Hepatocyte (in vitro differentiated cells): ENCODE measurements at regions not wholly inside any gene's neighbourhood (a gene's known extent, or its start where the extent isn't known, plus 50 kb on each side); places are given as distances from the start of the nearest gene placed in this dataset.

Source experiments
- DNase-seq: peaks from one replicate; pipeline ENCODE4 v3.0.0-alpha.2; 2016; ENCODE audit warnings: low spot score
- H2AFZ ChIP-seq: fragments of 200-600 bp; sonication (generic); 2 replicates; pipeline ENCODE4 v1.6.0; 2016; ENCODE audit warnings: antibody characterized with exemption, mild to moderate bottlenecking
- H3K27ac ChIP-seq: fragments of 200-600 bp; sonication (generic); 2 replicates; pipeline ENCODE4 v1.5.1; 2016; ENCODE audit warnings: mild to moderate bottlenecking
- H3K27me3 ChIP-seq: fragments of 200-600 bp; sonication (generic); 2 replicates; pipeline ENCODE4 v1.6.1; 2016
- H3K36me3 ChIP-seq: fragments of 200-600 bp; sonication (generic); replicated peaks from 2 replicates; pipeline ENCODE4 v1.5.1; 2016; ENCODE audit warnings: low read depth; ENCODE audit not compliant: insufficient read depth
- H3K4me1 ChIP-seq: fragments of 200-600 bp; sonication (generic); 2 replicates; pipeline ENCODE4 v1.5.1; 2016; ENCODE audit warnings: mild to moderate bottlenecking, moderate library complexity; ENCODE audit not compliant: insufficient read depth
- H3K4me2 ChIP-seq: fragments of 200-600 bp; sonication (generic); 2 replicates; pipeline ENCODE4 v1.6.0; 2016
- H3K4me3 ChIP-seq: fragments of 200-600 bp; sonication (generic); 2 replicates; pipeline ENCODE4 v1.5.1; 2016; ENCODE audit warnings: mild to moderate bottlenecking
- H3K79me2 ChIP-seq: fragments of 200-600 bp; sonication (generic); 2 replicates; pipeline ENCODE4 v1.6.0; 2017; ENCODE audit warnings: mild to moderate bottlenecking
- H3K9me2 ChIP-seq: fragments of 200-600 bp; sonication (generic); replicated peaks from 2 replicates; pipeline ENCODE4 v1.6.0; 2017; ENCODE audit warnings: mild to moderate bottlenecking; ENCODE audit not compliant: insufficient read depth
- H3K9me3 ChIP-seq: fragments of 200-600 bp; sonication (generic); 2 replicates; pipeline ENCODE4 v1.5.1; 2016; ENCODE audit warnings: low read depth, mild to moderate bottlenecking
- H4K20me1 ChIP-seq: fragments of 200-600 bp; sonication (generic); 2 replicates; pipeline ENCODE4 v1.6.0; 2016; ENCODE audit warnings: mild to moderate bottlenecking; ENCODE audit not compliant: insufficient read depth, poor library complexity, severe bottlenecking
- CTCF ChIP-seq: fragments of 200-600 bp; sonication (generic); IDR thresholded peaks from 2 replicates; pipeline ENCODE4 v1.5.1; 2016; ENCODE audit warnings: antibody characterized with exemption, mild to moderate bottlenecking; ENCODE audit not compliant: poor library complexity
- EZH2 ChIP-seq: fragments of 200-600 bp; sonication (generic); IDR thresholded peaks from 2 replicates; pipeline ENCODE4 v1.6.1; 2016; ENCODE audit warnings: antibody characterized with exemption, mild to moderate bottlenecking, borderline replicate concordance
- EZH2phosphoT487 ChIP-seq: fragments of 200-600 bp; sonication (generic); IDR thresholded peaks from one replicate; pipeline ENCODE4 v1.6.1; 2018; ENCODE audit warnings: antibody characterized with exemption, mild to moderate bottlenecking, low read depth, moderate library complexity; ENCODE audit not compliant: unreplicated experiment, severe bottlenecking
- WGBS: methylation state at CpG from one replicate; pipeline ENCODE4 v1.1.6; 2016; ENCODE audit warnings: low lambda C conversion rate; ENCODE audit errors: missing lambda C conversion rate; 5-methylcytosine and 5-hydroxymethylcytosine counted together

GRCh38 chr20:21653628-21654027 is 51.8 kb upstream of the PAX1 start:
- H3K4me2 ChIP-seq = no peak overlapping the region
- no peak overlapping the region for H3K27ac ChIP-seq
- no peaks in the 10 kb centered on the region for H3K9me3 ChIP-seq
- H3K79me2 ChIP-seq = no peaks in the 10 kb centered on the region
- H3K36me3 ChIP-seq = no peaks in the 10 kb centered on the region
- no peaks in the 10 kb centered on the region for H3K27me3 ChIP-seq
- H3K4me3 ChIP-seq = no peak overlapping the region
- H3K9me2 ChIP-seq = no peaks in the 10 kb centered on the region
- DNase-seq = no peak
- TF ChIP-seq EZH2phosphoT487 (no peak), CTCF (no peak), EZH2 (no peak)
- H3K4me1 ChIP-seq = no peaks in the 10 kb centered on the region
- H2AFZ ChIP-seq = no peak overlapping the region
- H4K20me1 ChIP-seq = no peaks in the 10 kb centered on the region
- 75% methylated on average over 4 of the region's 4 CpGs for WGBS

- no peak overlapping the region for H3K4me2 ChIP-seq
- no peaks in the 10 kb centered on the region for H4K20me1 ChIP-seq
- no peaks in the 10 kb centered on the region for H3K79me2 ChIP-seq
- H3K36me3 ChIP-seq = no peaks in the 10 kb centered on the region
- H3K9me2 ChIP-seq = no peaks in the 10 kb centered on the region
- H3K4me1 ChIP-seq = no peaks in the 10 kb centered on the region
- no peak for DNase-seq
- no peak overlapping the region for H2AFZ ChIP-seq
- no peaks in the 10 kb centered on the region for H3K27me3 ChIP-seq
- H3K9me3 ChIP-seq = peaks cover 2% of the 10 kb centered on the region
- 64% methylated on average over 6 of the region's 6 CpGs for WGBS
- no peak overlapping the region for H3K27ac ChIP-seq
- TF ChIP-seq CTCF (no peak), EZH2 (no peak), EZH2phosphoT487 (no peak)
- no peak overlapping the region for H3K4me3 ChIP-seq
Observed at GRCh38 chr20:21643417-21643816, 62.0 kb upstream of the PAX1 start.

- H4K20me1 ChIP-seq = no peaks in the 10 kb centered on the region
- DNase-seq = peak; percentile 52
- TF ChIP-seq CTCF = peak; percentile 39
- no peak for TF ChIP-seq EZH2
- TF ChIP-seq EZH2phosphoT487 = no peak
- H3K27ac ChIP-seq = no peak overlapping the region
- WGBS = 21% methylated on average over 4 of the region's 4 CpGs
- H3K4me3 ChIP-seq = no peak overlapping the region
- no peak overlapping the region for H3K4me2 ChIP-seq
- no peaks in the 10 kb centered on the region for H3K79me2 ChIP-seq
- H3K27me3 ChIP-seq = no peaks in the 10 kb centered on the region
- no peaks in the 10 kb centered on the region for H3K9me3 ChIP-seq
- H3K9me2 ChIP-seq = no peaks in the 10 kb centered on the region
- no peak overlapping the region for H2AFZ ChIP-seq
- H3K4me1 ChIP-seq = no peaks in the 10 kb centered on the region
- H3K36me3 ChIP-seq = no peaks in the 10 kb centered on the region
Observed at GRCh38 chr20:21640556-21640955, 64.9 kb upstream of the PAX1 start.

DNA sequence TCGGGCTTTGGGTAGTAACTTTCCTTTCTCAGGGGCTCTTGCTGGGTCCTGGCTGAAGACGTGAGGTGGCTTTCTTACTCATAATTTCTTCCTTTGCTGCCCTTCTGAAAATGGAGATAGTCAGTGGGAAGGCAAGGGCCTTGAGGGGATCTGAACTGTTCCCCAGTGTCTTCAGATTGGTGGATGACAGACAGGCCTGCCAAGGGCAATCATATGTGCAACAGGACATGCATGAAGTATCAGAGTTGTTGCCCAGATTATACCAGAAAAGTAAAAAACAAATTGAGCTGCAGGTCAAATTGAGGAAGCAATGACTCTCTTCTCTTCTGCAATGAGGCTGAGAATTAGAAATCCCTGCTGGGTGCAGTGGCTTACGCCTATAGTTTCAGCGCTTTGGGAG is 71.6 kb upstream of the PAX1 start:
- Histone ChIP-seq H3K9me2 (no peaks in the 10 kb centered on the region), H4K20me1 (no peaks in the 10 kb centered on the region), H3K4me3 (no peak overlapping the region), H3K27ac (no peak overlapping the region), H2AFZ (no peak overlapping the region), H3K36me3 (no peaks in the 10 kb centered on the region), H3K27me3 (no peaks in the 10 kb centered on the region), H3K4me1 (no peaks in the 10 kb centered on the region), H3K79me2 (no peaks in the 10 kb centered on the region), H3K4me2 (no peak overlapping the region), H3K9me3 (no peaks in the 10 kb centered on the region)
- no peak for DNase-seq
- TF ChIP-seq EZH2phosphoT487 (no peak), CTCF (no peak), EZH2 (no peak)
- 83% methylated on average over 4 of the region's 4 CpGs for WGBS
